ENCODE measurements at regions not wholly inside any gene's neighbourhood (a gene's known extent, or its start where the extent isn't known, plus 50 kb on each side); places are given as distances from the start of the nearest gene placed in this dataset.

DNA sequence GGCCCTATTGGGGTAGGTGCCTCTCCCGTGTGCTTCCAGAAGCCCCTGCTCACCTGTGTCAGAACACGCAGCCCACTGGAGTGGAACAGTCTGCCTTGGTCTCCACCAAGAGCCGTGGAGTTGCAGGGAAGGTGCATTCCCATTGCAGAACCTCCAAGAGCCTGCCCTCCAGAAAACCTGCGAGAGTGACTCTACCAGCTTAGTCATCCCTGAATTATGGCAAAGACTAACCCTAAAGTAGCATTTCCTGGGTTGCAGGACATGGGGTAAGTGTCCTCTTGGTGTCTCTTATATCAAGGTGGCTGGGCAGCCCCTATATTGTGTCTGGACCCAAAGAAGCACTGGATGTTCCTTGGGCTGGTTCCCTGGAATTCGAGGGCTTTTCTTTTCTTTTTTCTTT lies 224.6 kb downstream of the BCOR start:
- no peak for DNase-seq
- intact Hi-C loops (cut with DNase I), result no loop called here
- Histone ChIP-seq H3K4me3 (no peak overlapping the region), H3K27me3 (no peaks in the 10 kb centered on the region), H3K36me3 (no peaks in the 10 kb centered on the region), H3K4me1 (no peaks in the 10 kb centered on the region), H3K9me3 (no peaks in the 10 kb centered on the region), H3K27ac (no peak overlapping the region)
- WGBS, 2 donors, result 91 to 94% methylated on average over 5 of the region's 5 CpGs
- TF ChIP-seq POLR2A (IDR thresholded peaks at IDR 0.05), result no peak
- TF ChIP-seq POLR2AphosphoS5 (IDR thresholded peaks at IDR 0.05), result no peak
- no peak for TF ChIP-seq CTCF (IDR thresholded peaks at IDR 0.05)
- no peak for TF ChIP-seq EP300 (IDR thresholded peaks at IDR 0.05)

DNA sequence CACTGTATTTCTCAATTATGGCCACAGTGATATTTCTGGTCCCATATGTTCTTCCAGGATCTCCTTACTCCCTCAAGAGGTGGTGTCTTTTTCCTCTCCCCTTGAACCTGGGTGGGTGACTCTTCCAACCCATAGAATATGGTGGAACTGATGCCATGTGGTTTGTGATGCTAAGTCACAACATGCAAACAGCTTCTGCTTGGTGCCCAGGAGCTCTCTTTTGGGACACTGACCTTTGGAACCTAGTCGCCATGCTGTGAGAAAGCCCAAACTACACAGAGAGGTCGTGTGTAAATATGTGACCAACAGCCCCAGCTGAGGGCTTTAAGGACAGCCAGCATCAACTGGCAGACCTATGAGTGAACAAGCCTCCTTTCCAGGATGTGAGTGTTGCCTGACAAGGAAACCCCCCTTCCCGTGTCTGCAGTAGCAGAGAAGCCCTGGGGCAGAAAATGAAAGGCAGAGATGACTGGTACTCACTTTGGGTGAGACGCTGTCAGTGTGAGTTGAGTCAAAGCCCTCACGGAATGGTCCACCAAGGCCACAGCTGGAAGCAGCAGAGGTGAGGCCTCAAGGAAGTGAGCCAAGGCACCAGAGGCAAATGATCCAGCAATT lies 223.4 kb downstream of the BCOR start:
- Histone ChIP-seq H3K4me1 (no peaks in the 10 kb centered on the region), H3K27me3 (no peaks in the 10 kb centered on the region), H3K4me3 (no peak overlapping the region), H3K27ac (no peak overlapping the region), H3K9me3 (no peaks in the 10 kb centered on the region), H3K36me3 (no peaks in the 10 kb centered on the region)
- TF ChIP-seq EP300 (IDR thresholded peaks at IDR 0.05), result no peak
- TF ChIP-seq POLR2AphosphoS5 (IDR thresholded peaks at IDR 0.05), result no peak
- no peak for TF ChIP-seq POLR2A (IDR thresholded peaks at IDR 0.05)
- no peak for TF ChIP-seq CTCF (IDR thresholded peaks at IDR 0.05)
- intact Hi-C loops (cut with DNase I), result no loop called here
- 74 to 87% methylated on average over 5 of the region's 5 CpGs for WGBS, 2 donors
- no peak for DNase-seq

DNA sequence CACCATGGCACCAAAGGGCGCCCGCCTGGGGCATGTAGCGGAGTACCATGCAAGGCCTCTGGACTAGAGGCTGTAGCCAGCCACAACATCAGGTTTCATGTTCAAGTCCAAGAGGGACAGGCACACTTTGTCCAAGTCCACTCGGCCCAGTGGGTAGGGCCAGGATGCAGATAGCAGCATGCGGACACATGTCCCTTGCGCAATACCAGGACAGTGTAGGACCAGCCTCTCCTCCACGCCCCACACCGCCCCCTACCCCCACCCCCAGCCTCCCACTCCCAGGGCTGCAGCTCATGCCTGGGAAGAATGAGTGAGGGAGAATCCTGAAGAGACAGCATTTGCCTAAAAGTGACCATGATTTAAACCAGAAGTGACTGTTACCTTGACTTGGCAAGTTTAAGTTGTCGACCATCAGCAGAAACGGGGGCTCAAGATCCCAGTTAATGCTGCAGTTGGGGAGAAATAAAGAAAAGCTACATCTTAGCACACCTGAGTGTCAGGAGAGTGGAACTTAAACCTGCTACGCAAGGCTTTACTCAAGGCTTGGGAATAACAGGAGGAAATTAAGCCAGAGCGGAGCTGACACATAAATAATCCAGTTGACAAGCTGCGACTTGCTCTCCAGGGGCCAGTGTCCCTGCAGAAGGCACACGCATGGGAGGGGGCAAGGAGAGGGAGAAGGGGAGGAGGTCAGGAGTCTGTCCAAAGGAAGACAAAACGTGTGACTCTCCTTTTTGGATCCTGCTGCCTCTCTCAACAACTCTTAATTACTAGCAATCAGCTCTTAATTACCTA lies 221.7 kb downstream of the BCOR start:
- H3K4me1 ChIP-seq, result no peaks in the 10 kb centered on the region
- DNase-seq, result no peak
- 85 to 88% methylated on average over 15 of the region's 15 CpGs for WGBS, 2 donors
- H3K36me3 ChIP-seq, result no peaks in the 10 kb centered on the region
- H3K9me3 ChIP-seq, result no peaks in the 10 kb centered on the region
- H3K4me3 ChIP-seq, result no peak overlapping the region
- H3K27me3 ChIP-seq, result no peaks in the 10 kb centered on the region
- H3K27ac ChIP-seq, result no peak overlapping the region
- intact Hi-C loops (cut with DNase I), result no loop called here
- TF ChIP-seq POLR2AphosphoS5 (IDR thresholded peaks at IDR 0.05) (no peak), EP300 (IDR thresholded peaks at IDR 0.05) (no peak), POLR2A (IDR thresholded peaks at IDR 0.05) (no peak), CTCF (IDR thresholded peaks at IDR 0.05) (no peak)

DNA sequence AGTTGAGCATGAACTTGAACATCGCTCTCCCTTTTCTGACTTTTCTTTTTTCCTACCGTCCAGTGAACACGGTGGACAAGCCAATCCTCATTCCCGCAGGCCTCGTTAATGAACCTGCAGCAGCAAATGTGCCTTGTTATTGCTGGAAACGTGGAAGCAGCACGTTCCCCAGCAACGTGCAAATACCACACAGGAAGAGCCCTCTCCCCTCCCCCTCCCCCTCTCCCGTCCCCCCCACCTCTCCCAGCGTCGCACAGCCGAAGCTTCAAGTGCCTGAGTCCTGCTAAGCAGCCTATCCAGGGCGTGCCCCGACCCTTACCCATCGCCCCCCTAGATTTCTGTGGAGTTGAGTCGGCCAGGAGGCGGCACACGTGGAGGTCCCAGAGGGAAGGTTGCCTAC lies 219.9 kb downstream of the BCOR start:
- no peak for DNase-seq
- Histone ChIP-seq H3K27ac (no peak overlapping the region), H3K9me3 (no peaks in the 10 kb centered on the region), H3K27me3 (no peaks in the 10 kb centered on the region), H3K36me3 (no peaks in the 10 kb centered on the region), H3K4me3 (no peak overlapping the region), H3K4me1 (no peaks in the 10 kb centered on the region)
- 62 to 77% methylated on average over 18 of the region's 18 CpGs for WGBS, 2 donors
- TF ChIP-seq CTCF (IDR thresholded peaks at IDR 0.05), result no peak
- TF ChIP-seq POLR2AphosphoS5 (IDR thresholded peaks at IDR 0.05), result no peak
- no peak for TF ChIP-seq EP300 (IDR thresholded peaks at IDR 0.05)
- TF ChIP-seq POLR2A (IDR thresholded peaks at IDR 0.05), result no peak
- intact Hi-C loops (cut with DNase I), result no loop called here
